ENCODE measurements at regions not wholly inside any gene's neighbourhood (a gene's known extent, or its start where the extent isn't known, plus 50 kb on each side); places are given as distances from the start of the nearest gene placed in this dataset.

DNA sequence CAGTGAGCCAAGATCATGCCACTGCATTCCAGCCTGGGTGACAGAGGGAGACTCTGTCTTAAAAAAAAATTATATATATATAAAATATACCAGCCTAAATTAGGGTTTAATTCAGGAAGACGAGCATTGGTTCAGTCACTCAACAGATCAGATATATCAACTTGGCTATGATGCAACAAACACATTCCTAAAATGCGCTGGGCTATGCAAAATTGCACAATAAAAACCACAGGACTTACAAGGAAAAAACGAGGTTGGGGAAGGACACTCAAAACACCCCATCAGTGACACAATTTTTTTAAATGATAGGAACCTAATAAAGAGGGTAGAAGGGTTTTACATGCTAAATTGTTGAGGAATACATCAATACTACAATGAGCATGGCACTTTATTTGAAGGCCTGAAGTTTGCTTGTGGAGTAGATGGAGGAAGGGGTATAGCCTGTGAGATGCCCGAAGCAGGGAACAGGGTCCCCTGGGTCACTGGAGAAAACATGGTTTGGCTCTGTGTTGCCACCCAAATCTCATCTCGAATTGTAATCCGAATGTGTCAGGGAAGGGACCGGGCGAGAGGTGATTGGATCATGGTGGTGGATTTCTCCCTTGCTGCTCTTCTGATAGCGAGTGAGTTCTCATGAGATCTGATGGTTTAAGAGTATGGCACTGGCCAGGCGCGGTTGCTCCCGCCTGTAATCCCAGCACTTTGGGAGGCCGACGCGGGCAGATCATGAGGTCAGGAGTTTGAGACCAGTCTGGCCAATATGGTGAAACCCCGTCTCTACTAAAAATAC, 71.2 kb downstream of the TNFAIP2 start:
- Mint-ChIP-seq H3K9me3 (ENCODE audit: unreplicated experiment) (peaks cover 31% of the 10 kb centered on the region), H3K36me3 (ENCODE audit: insufficient read depth, unreplicated experiment) (peaks cover 11% of the 10 kb centered on the region), H3K27ac (ENCODE audit: unreplicated experiment) (no peak overlapping the region), H3K4me3 (ENCODE audit: unreplicated experiment) (no peak overlapping the region), H3K4me1 (ENCODE audit: low read depth, unreplicated experiment) (peaks cover 6% of the 10 kb centered on the region), H3K27me3 (ENCODE audit: insufficient read depth, unreplicated experiment) (no peaks in the 10 kb centered on the region)
- BruUV-seq (replicated peaks): no TSS peak
- H3K27me3 ChIP-seq (replicated peaks; ENCODE audit: control insufficient read depth, insufficient read depth, low read length): no peaks in the 10 kb centered on the region
- no peak for TF ChIP-seq CTCF (IDR thresholded peaks at IDR 0.05; ENCODE audit: insufficient read depth in 1 of 2, low read depth in 1 of 2, low read length in 1 of 2, severe bottlenecking in 1 of 2, unreplicated experiment in 1 of 2)
- no peaks in the 10 kb centered on the region for H3K36me3 ChIP-seq (ENCODE audit: control insufficient read depth, insufficient read depth, low read length)
- peaks cover 19% of the 10 kb centered on the region for H3K9me3 ChIP-seq
- H3K4me1 ChIP-seq: no peaks in the 10 kb centered on the region
- ChIA-PET CTCF (no interaction called here), POLR2A (no interaction called here)
- no peak overlapping the region for H3K4me3 ChIP-seq (ENCODE audit: low read depth, low read length)
- intact Hi-C loops (cut with micrococcal nuclease; ENCODE audit: unreplicated experiment): no loop called here
- no peak for DNase-seq

DNA sequence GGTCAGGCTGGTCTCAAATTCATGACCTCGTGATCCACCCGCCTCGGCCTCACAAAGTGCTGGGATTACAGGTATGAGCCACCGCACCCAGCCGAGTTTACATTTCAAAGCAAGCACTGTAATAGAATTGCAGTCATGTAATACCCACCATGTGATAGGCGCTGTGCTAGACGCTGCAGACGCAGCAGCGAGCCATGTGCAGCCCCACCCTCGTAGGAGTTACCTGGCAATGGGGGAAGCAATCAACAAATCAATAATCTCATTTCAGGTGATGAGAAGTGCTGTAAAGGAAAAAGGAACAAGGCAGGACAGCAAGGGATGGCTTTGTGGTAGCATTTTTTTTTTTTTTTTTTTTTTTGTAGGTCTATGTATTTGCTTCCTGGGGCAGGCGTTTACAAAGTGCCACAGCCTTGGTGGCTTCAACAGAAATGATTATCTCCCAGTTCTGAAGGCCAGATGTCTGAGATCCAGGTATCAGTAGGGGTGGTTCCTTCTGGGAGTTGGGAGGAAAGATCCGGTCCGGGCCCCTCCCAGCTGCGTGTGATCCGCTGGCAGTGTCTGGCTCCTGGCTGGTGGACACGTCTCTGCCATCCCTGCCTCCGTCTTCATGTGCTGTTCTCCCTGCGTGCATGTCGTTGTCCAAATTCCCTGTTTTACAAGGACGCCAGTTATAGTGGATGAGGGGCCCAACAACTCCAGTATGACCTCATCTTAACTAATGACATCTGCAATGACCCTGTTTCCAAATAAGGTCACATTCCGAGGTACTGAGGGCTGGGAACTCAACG, 72.8 kb downstream of the TNFAIP2 start:
- no peak overlapping the region for H3K27ac Mint-ChIP-seq (ENCODE audit: unreplicated experiment)

DNA sequence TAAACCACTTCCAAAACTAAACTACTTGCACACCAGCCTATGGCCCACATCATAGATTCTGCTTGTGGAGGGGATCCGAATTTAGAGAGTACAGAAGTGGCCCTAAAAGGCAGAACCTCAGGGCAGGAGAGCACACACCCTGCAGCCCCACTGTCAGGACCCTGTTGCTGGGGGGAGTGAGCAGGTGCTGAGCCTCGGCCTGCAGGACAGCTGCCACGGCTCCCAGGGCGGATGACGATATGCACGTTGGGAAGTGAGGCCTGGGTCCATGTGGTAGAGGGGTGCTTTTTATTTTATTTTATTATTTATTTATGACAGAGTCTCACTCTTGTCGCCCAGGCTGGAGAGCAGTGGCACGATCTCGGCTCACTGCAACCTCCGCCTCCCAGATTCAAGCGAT, 73.5 kb downstream of the TNFAIP2 start:
- ChIA-PET POLR2A (no interaction called here), CTCF (no interaction called here)
- H3K4me1 Mint-ChIP-seq (ENCODE audit: low read depth, unreplicated experiment): peaks cover 6% of the 10 kb centered on the region

More for the DNA sequence above, 72.8 kb downstream of the TNFAIP2 start:
- Histone ChIP-seq H3K4me3 (ENCODE audit: low read depth, low read length) (no peak overlapping the region), H3K4me1 (no peaks in the 10 kb centered on the region), H3K36me3 (ENCODE audit: control insufficient read depth, insufficient read depth, low read length) (no peaks in the 10 kb centered on the region), H3K9me3 (peaks cover 21% of the 10 kb centered on the region), H3K27me3 (replicated peaks; ENCODE audit: control insufficient read depth, insufficient read depth, low read length) (no peaks in the 10 kb centered on the region)
- BruUV-seq (replicated peaks): no TSS peak
- intact Hi-C loops (cut with micrococcal nuclease; ENCODE audit: unreplicated experiment): no loop called here
- ChIA-PET CTCF (no interaction called here), POLR2A (no interaction called here)
- Mint-ChIP-seq H3K4me1 (ENCODE audit: low read depth, unreplicated experiment) (peaks cover 6% of the 10 kb centered on the region), H3K36me3 (ENCODE audit: insufficient read depth, unreplicated experiment) (no peaks in the 10 kb centered on the region), H3K4me3 (ENCODE audit: unreplicated experiment) (no peak overlapping the region), H3K27me3 (ENCODE audit: insufficient read depth, unreplicated experiment) (no peaks in the 10 kb centered on the region), H3K9me3 (ENCODE audit: unreplicated experiment) (peaks cover 26% of the 10 kb centered on the region)
- no peak for DNase-seq
- TF ChIP-seq CTCF (IDR thresholded peaks at IDR 0.05; ENCODE audit: insufficient read depth in 1 of 2, low read depth in 1 of 2, low read length in 1 of 2, severe bottlenecking in 1 of 2, unreplicated experiment in 1 of 2): no peak

More for the DNA sequence above, 73.5 kb downstream of the TNFAIP2 start:
- peaks cover 23% of the 10 kb centered on the region for H3K9me3 ChIP-seq
- TF ChIP-seq CTCF (IDR thresholded peaks at IDR 0.05; ENCODE audit: insufficient read depth in 1 of 2, low read depth in 1 of 2, low read length in 1 of 2, severe bottlenecking in 1 of 2, unreplicated experiment in 1 of 2): no peak
- Mint-ChIP-seq H3K4me3 (ENCODE audit: unreplicated experiment) (no peak overlapping the region), H3K36me3 (ENCODE audit: insufficient read depth, unreplicated experiment) (no peaks in the 10 kb centered on the region), H3K27me3 (ENCODE audit: insufficient read depth, unreplicated experiment) (no peaks in the 10 kb centered on the region), H3K9me3 (ENCODE audit: unreplicated experiment) (peaks cover 31% of the 10 kb centered on the region), H3K27ac (ENCODE audit: unreplicated experiment) (no peak overlapping the region)
- no peak for DNase-seq
- no peak overlapping the region for H3K4me3 ChIP-seq (ENCODE audit: low read depth, low read length)
- BruUV-seq (replicated peaks): no TSS peak
- H3K36me3 ChIP-seq (ENCODE audit: control insufficient read depth, insufficient read depth, low read length): no peaks in the 10 kb centered on the region
- intact Hi-C loops (cut with micrococcal nuclease; ENCODE audit: unreplicated experiment): no loop called here
- H3K27me3 ChIP-seq (replicated peaks; ENCODE audit: control insufficient read depth, insufficient read depth, low read length): no peaks in the 10 kb centered on the region
- H3K4me1 ChIP-seq: no peaks in the 10 kb centered on the region
